HG02885 (cell line): ENCODE measurements at regions not wholly inside any gene's neighbourhood (a gene's known extent, or its start where the extent isn't known, plus 50 kb on each side); places are given as distances from the start of the nearest gene placed in this dataset.

Experiments
- ATAC-seq: cut with Tn5 transposase; IDR thresholded peaks from one replicate; pipeline ENCODE4 v1.9.1; 2021; ENCODE audit warnings: mild to moderate bottlenecking; ENCODE audit not compliant: unreplicated experiment, poor library complexity

- ATAC-seq = no peak
Measured at GRCh38 chr21:18460979-18461378, 57.4 kb upstream of the TMPRSS15 start.

GRCh38 chr21:18461743-18462142 lies 58.2 kb upstream of the TMPRSS15 start:
- ATAC-seq = no peak

GRCh38 chr21:18467715-18468114 lies 64.1 kb upstream of the TMPRSS15 start:
- ATAC-seq = no peak

- ATAC-seq = no peak
Measured at GRCh38 chr21:18468790-18469189, 65.2 kb upstream of the TMPRSS15 start.

- no peak for ATAC-seq
Measured at GRCh38 chr21:18476639-18477038, 73.1 kb upstream of the TMPRSS15 start.

- ATAC-seq = no peak
Measured at GRCh38 chr21:18477043-18477442, 73.5 kb upstream of the TMPRSS15 start.

GRCh38 chr21:18478513-18478912 lies 74.9 kb upstream of the TMPRSS15 start:
- ATAC-seq = no peak

- ATAC-seq = no peak
Measured at GRCh38 chr21:18488252-18488651, 84.7 kb upstream of the TMPRSS15 start.

GRCh38 chr21:18493422-18493821 lies 89.8 kb upstream of the TMPRSS15 start:
- no peak for ATAC-seq

GRCh38 chr21:18495523-18495922 lies 91.9 kb upstream of the TMPRSS15 start:
- no peak for ATAC-seq

- no peak for ATAC-seq
Measured at GRCh38 chr21:18498431-18498830, 94.8 kb upstream of the TMPRSS15 start.

- no peak for ATAC-seq
Measured at GRCh38 chr21:18499761-18500376, 96.3 kb upstream of the TMPRSS15 start.

- ATAC-seq = no peak
Measured at GRCh38 chr21:18518054-18518481, 114.5 kb upstream of the TMPRSS15 start.

GRCh38 chr21:18521204-18521603 lies 117.6 kb upstream of the TMPRSS15 start:
- ATAC-seq = no peak

GRCh38 chr21:18522181-18522972 lies 118.8 kb upstream of the TMPRSS15 start:
- ATAC-seq = no peak

GRCh38 chr21:18524097-18524880 lies 120.7 kb upstream of the TMPRSS15 start:
- no peak for ATAC-seq

GRCh38 chr21:18529254-18529653 lies 125.7 kb upstream of the TMPRSS15 start:
- ATAC-seq = no peak

- ATAC-seq = no peak
Measured at GRCh38 chr21:18542081-18542480, 138.5 kb upstream of the TMPRSS15 start.

GRCh38 chr21:18545908-18546307 lies 142.3 kb upstream of the TMPRSS15 start:
- no peak for ATAC-seq

GRCh38 chr21:18547347-18547746 lies 143.8 kb upstream of the TMPRSS15 start:
- ATAC-seq = no peak

- no peak for ATAC-seq
Measured at GRCh38 chr21:18548249-18548648, 144.7 kb upstream of the TMPRSS15 start.
